AG08396 (cell line): ENCODE measurements at regions not wholly inside any gene's neighbourhood (a gene's known extent, or its start where the extent isn't known, plus 50 kb on each side); places are given as distances from the start of the nearest gene placed in this dataset.

Experiments used
- DNase-seq: peaks from one replicate; pipeline ENCODE4 v3.0.0; 2012; ENCODE audit warnings: low spot score, mixed read lengths

DNA sequence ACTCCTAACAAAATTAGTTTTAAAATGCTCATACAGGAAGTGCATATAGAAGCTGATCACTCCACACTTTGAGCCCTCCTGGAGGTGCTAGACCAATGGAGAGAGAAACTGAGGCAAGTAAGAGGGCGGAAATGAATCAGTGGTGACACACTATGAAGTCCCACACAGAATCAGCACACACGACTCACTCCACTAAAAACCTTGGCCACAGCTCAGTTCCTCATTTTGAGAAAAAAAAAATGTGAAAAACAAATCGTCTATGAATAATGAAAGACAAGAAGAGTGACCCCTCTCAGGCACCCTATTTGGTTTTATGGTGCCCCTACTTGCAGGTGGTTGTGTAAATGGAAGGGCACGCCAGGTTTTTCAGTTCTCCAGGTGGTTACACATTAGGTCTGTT lies 675.1 kb upstream of the BRINP3 start:
- DNase-seq, result no peak

DNA sequence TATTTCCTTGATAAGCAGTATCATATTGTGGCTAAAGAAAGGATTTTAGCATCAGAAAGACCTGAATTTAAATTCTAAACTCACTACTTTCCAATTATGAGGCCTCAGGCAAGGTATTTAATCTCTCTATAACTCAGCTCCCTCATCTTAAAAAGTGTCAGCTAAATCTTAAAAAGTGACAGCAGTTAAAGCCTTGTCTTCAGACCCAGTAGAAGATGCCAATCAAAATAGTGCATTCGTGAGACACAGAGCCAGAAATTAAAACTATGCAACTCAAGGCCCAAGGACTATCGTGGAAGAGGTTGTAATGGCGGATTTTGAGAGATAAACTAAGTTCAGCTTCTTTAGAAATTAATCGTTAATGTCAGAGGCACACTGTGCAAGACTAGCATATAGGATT lies 677.5 kb upstream of the BRINP3 start:
- DNase-seq, result no peak

- DNase-seq, result no peak
Measured at GRCh38 chr1:191160837-191161236, 683.2 kb upstream of the BRINP3 start.

DNA sequence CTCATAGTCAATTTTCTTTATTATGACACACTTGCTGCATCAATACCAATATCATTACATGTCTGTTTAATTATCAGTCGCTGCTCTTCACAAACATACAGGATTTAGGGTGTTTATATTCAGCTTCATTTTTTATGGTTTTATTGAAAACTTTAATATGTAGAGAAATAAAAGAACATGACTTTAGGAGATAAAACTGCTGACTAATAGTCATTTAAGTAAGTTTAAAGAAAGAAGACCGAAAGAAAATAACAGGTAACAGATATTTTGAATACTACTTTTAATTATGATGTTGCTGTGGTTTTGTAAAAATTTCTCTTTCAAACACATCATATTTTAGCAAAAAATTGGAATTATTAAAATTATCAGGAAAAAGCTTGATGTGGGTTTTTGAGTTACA lies 685.1 kb upstream of the BRINP3 start:
- DNase-seq, result no peak

DNA sequence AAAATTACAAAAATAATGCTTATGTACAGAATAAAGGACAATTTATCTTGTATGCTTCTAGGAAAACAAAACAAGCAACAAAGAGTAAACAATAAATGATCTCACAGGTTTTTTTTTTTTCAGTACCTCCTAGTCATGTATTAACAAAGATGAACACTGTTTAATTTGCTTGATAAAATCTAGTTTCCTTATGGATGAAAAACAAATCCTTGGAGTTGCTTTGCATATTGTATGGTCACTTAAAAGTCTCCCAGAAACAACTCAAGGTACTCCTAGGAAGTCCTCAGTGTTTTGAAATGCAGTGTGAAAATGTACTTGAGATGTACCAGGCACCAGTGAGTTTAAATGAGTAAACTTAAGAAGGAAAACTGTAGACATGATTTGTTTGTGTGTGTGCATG lies 686.0 kb upstream of the BRINP3 start:
- DNase-seq, result no peak

DNA sequence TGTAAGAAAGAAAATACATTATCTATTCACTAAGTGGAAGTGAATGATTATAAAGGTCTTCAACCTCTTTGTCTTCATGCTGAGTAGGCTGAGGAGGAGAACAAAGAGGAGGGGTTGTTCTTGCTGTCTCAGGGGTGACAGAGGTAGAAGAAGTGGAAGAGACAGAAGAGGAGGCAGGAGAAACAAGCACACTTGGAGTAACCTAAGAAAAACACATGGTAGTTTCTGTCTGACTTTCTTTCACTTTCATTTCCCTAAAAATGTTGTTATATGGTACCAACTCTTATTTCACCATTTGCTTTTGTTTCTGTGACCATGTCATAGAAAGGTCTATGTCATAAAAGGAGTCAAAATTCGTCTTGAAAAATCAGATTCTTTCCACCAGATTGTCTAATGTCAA lies 696.6 kb upstream of the BRINP3 start:
- no peak for DNase-seq

DNA sequence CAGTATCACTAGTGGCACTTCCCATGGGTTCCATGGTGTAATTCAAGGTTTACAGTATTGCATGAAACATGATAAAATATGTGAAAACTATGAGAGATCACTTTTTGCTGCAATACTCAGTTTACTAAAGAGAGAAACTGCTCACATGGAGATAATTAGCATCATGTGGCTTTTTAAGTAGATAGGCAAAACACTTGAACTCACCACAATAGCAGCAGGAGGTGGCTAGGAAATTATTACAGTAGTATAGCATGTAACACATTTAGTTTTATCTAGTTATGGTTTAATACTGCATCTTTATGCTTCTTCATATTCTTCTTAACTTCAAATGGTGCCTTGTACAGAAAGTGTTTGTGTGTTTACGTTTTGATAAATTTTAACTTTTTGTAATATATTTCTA lies 698.5 kb upstream of the BRINP3 start:
- DNase-seq, result no peak

DNA sequence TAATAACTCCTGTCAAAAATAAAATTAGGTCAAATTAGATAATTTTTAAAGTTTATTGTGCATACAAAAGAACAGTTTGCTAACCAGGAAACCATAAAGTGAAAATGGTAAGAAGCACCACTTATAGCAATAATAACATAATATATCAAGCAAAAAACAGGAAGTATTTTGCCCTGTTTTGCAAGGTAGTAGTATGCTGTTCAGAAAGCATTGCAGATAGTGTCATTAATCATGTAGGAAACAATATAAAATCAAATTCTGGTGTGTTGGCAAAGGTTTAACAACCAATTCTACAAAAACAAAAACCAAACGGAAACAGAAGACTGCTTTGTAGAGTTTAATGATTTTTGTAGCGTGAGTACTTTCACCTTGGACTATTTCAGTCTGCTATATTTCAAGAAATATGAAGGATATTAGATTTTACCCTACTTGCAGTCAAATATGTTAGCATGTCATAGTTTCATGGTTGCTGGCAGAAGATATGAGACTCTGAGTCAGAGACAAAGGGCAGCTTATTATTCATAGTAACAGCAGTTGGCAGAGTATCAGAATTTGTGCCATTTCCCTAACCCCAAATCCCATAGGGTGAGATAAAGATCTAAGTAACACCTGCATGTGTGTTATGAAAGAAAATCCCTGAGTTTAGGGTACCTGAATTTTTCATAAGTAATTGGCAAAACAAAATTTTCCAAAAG lies 729.0 kb upstream of the BRINP3 start:
- no peak for DNase-seq

DNA sequence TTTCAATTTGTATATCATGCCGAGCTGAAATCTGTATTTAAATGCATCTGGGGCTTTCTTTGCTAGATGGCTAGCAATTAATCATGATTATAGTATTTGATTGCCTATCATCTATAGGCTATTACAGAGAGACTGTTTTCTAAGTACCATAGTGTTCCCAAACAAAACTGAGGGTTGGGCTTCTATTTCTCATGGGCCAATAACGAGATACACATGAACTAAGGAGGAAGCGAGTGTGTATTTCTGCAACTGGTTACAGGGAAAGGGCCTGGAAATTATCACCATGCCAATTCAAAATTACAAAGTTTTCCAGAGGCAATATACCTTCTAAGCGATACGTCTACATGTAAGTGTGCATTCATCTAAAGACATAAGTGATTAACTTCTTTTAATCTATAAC lies 744.5 kb upstream of the BRINP3 start:
- DNase-seq, result no peak

DNA sequence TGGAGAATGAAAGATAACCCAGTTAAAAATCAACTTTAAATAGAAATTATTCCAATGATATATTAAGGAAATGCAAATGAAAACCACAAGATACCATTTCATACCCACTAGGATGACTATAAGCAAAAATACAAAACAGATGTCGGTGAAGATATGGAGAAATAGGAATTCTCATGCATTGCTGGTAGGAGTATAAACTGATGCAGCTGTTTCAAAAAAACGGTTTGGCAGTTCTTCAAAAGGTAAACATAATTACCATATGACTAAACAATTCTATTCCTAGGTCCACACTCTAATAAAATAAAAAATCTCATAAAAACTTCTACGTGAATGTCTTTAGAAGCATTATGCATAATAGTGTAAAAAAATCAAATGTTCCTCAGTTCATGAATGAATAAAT lies 763.3 kb upstream of the BRINP3 start:
- no peak for DNase-seq

- no peak for DNase-seq
Measured at GRCh38 chr1:191255354-191256054, 777.8 kb upstream of the BRINP3 start.

DNA sequence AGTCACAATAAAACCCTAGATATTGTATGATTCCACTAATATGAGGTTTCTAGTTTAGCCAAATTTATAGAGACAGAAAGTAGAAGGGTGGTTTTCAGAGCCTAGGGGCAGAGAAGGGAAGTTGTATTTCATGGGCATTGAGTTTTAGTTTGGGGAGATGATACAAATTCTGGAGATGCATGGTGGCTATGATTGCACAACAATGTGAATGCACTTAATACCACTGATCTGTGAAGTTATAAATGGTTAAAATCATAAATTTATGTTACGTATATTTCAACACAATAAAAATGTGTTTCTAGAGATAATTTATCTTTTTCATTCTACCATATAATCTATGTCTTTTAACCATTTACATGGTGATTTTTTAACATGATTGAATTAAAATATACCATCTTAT lies 779.3 kb upstream of the BRINP3 start:
- DNase-seq, result no peak

DNA sequence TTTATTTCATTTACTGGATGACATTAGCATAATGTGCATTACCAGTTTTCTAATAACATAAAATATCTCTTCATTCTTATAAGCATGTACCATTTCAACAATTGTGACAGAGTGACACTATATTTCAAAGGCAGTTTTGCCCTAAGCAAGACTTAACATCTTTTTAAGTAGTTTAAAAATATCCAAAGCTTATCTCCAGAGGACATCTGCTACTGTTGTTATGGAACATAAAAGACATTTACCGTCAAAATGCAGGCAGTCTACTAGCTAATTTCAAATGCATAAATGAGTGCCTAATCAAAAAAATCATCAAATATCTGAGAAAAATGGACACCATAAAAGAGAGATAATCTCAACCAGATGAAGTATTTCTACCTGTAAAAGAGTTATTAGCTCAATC lies 782.4 kb upstream of the BRINP3 start:
- DNase-seq, result no peak

- DNase-seq, result no peak
Measured at GRCh38 chr1:191261111-191261510, 783.4 kb upstream of the BRINP3 start.

GRCh38 chr1:191279266-191279800 lies 801.7 kb upstream of the BRINP3 start:
- no peak for DNase-seq

DNA sequence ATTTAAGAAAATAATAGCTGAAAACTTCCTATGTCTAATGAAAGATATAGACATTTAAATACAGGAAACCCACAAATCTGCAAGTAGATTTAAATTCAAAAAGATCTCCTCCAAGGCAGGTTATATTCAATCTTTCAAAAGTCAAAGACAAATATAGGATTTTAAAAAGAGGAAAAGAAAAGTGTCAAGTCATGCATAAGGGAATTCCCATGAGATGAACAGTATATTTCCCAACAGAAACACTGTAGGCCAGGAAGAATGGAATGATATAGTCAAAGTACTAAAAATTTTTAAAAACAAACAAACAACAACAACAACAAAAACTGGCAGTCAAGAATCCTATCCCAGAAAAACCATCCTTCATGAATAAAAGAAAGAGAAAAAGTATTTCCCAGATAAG lies 806.5 kb upstream of the BRINP3 start:
- no peak for DNase-seq

- DNase-seq, result no peak
Measured at GRCh38 chr1:191290441-191290840, 812.8 kb upstream of the BRINP3 start.

- DNase-seq, result no peak
Measured at GRCh38 chr1:191305370-191305769, 827.7 kb upstream of the BRINP3 start.

DNA sequence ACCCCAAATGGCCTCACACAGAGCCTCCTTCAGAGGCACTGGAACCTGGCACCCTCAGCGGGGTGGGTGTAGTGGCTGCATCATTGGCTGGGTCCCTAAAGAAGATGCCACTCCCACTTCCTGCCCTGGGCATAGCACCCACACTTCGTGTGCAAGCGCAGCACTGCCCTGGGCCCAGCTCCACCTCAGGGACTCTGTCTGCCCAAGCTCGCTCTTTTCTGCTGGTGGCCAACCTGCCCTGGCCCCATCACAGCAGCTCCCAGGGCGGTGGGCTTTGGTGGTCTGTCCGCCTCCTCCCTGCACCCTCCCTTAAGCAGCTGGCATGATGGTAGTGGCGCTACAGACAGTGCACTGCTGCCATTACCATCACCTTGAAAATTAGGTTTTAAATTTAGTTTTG lies 829.3 kb upstream of the BRINP3 start:
- no peak for DNase-seq

- no peak for DNase-seq
Measured at GRCh38 chr1:191320062-191320461, 838.2 kb upstream of the RGS18 start.

- no peak for DNase-seq
Measured at GRCh38 chr1:191327868-191328267, 830.4 kb upstream of the RGS18 start.

GRCh38 chr1:191343816-191344215 lies 814.4 kb upstream of the RGS18 start:
- DNase-seq, result peak; percentile 2

DNA sequence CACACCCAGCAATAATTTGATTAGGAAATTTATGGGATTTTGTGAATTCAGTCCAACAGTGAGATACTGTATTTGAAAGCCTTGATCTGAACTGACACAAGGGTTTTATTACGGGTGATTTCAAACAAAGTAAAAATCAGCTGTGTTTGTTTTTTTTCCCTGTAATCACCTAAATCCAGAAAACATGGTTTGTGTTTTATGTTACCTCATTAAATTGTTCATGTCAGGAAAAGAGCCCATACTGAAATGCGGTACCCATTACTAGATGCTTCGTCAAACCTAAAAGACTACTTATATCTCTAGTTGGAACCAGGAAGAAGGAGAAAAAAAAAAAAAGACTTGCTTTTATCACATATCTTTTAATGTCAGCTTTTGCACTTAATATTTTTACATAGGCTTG lies 811.9 kb upstream of the RGS18 start:
- no peak for DNase-seq

GRCh38 chr1:191348328-191348727 lies 809.9 kb upstream of the RGS18 start:
- DNase-seq, result no peak
